Retinal pigment epithelial cell (primary cell): ENCODE measurements at regions not wholly inside any gene's neighbourhood (a gene's known extent, or its start where the extent isn't known, plus 50 kb on each side); places are given as distances from the start of the nearest gene placed in this dataset.
"Not testable (repeated sequence)": the region's sequence is repeated elsewhere in the genome, so short reads cannot be mapped to it uniquely, and the experiment has no call there.

Source experiments
- DNase-seq: peaks from one replicate; pipeline ENCODE4 v3.0.0-alpha.2; 2010; ENCODE audit warnings: low read depth
- H3K4me3 ChIP-seq: 2 replicates; pipeline ENCODE4 v1.5.1; 2011; ENCODE audit warnings: mild to moderate bottlenecking, low read length, control low read depth, moderate library complexity
- CTCF ChIP-seq: conservative IDR thresholded peaks from 2 replicates; pipeline ENCODE4 v1.5.1; 2011; ENCODE audit warnings: low read depth, low read length, control low read depth, inconsistent platforms

GRCh38 chr11:46212720-46213119, 64.7 kb upstream of the CREB3L1 start:
- no peak for DNase-seq
- TF ChIP-seq CTCF, result no peak
- no peak overlapping the region for H3K4me3 ChIP-seq

GRCh38 chr11:46210856-46211255, 66.6 kb upstream of the CREB3L1 start:
- no peak for TF ChIP-seq CTCF
- no peak overlapping the region for H3K4me3 ChIP-seq
- DNase-seq, result no peak

- DNase-seq, result no peak
- H3K4me3 ChIP-seq, result no peak overlapping the region
- no peak for TF ChIP-seq CTCF
Measured at GRCh38 chr11:46210133-46210636, 67.3 kb upstream of the CREB3L1 start.

- not testable (repeated sequence) for H3K4me3 ChIP-seq, DNase-seq
Measured at GRCh38 chr11:46209624-46210023, 67.8 kb upstream of the CREB3L1 start.

GRCh38 chr11:46208803-46209202, 68.7 kb upstream of the CREB3L1 start:
- no peak for TF ChIP-seq CTCF
- H3K4me3 ChIP-seq, result no peak overlapping the region
- no peak for DNase-seq

- no peak for TF ChIP-seq CTCF
- no peak for DNase-seq
- no peak overlapping the region for H3K4me3 ChIP-seq
Measured at GRCh38 chr11:46207270-46207669, 70.2 kb upstream of the CREB3L1 start.

GRCh38 chr11:46204415-46204814, 73.0 kb upstream of the CREB3L1 start:
- H3K4me3 ChIP-seq, DNase-seq: not testable (repeated sequence)

GRCh38 chr11:46203746-46204145, 73.7 kb upstream of the CREB3L1 start:
- TF ChIP-seq CTCF, result no peak
- DNase-seq, result no peak

More at GRCh38 chr11:46203746-46204145, 73.7 kb upstream of the CREB3L1 start:
- no peak overlapping the region for H3K4me3 ChIP-seq
